GM23338 (cell line): ENCODE measurements at regions not wholly inside any gene's neighbourhood (a gene's known extent, or its start where the extent isn't known, plus 50 kb on each side); places are given as distances from the start of the nearest gene placed in this dataset.

Source experiments
- ATAC-seq: fragments of 200-7000 bp; cut with Tn5 transposase; 3 replicates; pipeline ENCODE4 v1.9.1; 2020
- DNase-seq: peaks from one replicate; pipeline ENCODE4 v3.0.0-alpha.2; 2015; ENCODE audit warnings: low spot score
- H2AFZ ChIP-seq: fragments of 200-600 bp; sonication (generic); 2 replicates; pipeline ENCODE4 v1.8.0; 2016; ENCODE audit warnings: antibody characterized with exemption, mild to moderate bottlenecking, moderate library complexity
- H3F3A ChIP-seq: fragments of 200-600 bp; sonication (generic); replicated peaks from 2 replicates; pipeline ENCODE4 v1.8.0; 2017; ENCODE audit warnings: antibody characterized with exemption, mixed run types, low read depth
- H3K27ac ChIP-seq: fragments of 200-600 bp; sonication (generic); 2 replicates; pipeline ENCODE4 v1.6.1; 2016; ENCODE audit warnings: low read depth
- H3K27me3 ChIP-seq: fragments of 200-600 bp; sonication (generic); 2 replicates; pipeline ENCODE4 v1.8.0; 2016; ENCODE audit warnings: mild to moderate bottlenecking, mixed run types, moderate library complexity; ENCODE audit not compliant: insufficient read depth
- H3K36me3 ChIP-seq: fragments of 200-600 bp; sonication (generic); 2 replicates; pipeline ENCODE4 v1.8.0; 2016; ENCODE audit warnings: mild to moderate bottlenecking; ENCODE audit not compliant: insufficient read depth
- H3K4me1 ChIP-seq: fragments of 200-600 bp; sonication (generic); 2 replicates; pipeline ENCODE4 v1.8.0; 2016; ENCODE audit warnings: mild to moderate bottlenecking, moderate library complexity; ENCODE audit not compliant: insufficient read depth
- H3K4me2 ChIP-seq: fragments of 200-600 bp; sonication (generic); 2 replicates; pipeline ENCODE4 v1.7.1; 2017; ENCODE audit warnings: mixed run types
- H3K4me3 ChIP-seq: fragments of 200-600 bp; sonication (generic); 2 replicates; pipeline ENCODE4 v1.6.1; 2016; ENCODE audit warnings: mixed run types
- H3K79me2 ChIP-seq: fragments of 200-600 bp; sonication (generic); replicated peaks from 2 replicates; pipeline ENCODE4 v1.8.0; 2017; ENCODE audit warnings: mild to moderate bottlenecking; ENCODE audit not compliant: insufficient read depth
- H3K9me2 ChIP-seq: fragments of 200-600 bp; sonication (generic); 2 replicates; pipeline ENCODE4 v1.8.0; 2017; ENCODE audit not compliant: insufficient read depth
- H4K20me1 ChIP-seq: fragments of 200-600 bp; sonication (generic); replicated peaks from 2 replicates; pipeline ENCODE4 v1.8.0; 2017; ENCODE audit warnings: mild to moderate bottlenecking; ENCODE audit not compliant: insufficient read depth
- H3K27ac Mint-ChIP-seq: 2 replicates; pipeline ENCODE4 v1.8.0; 2020; ENCODE audit warnings: inconsistent platforms, mild to moderate bottlenecking, moderate library complexity, mixed read lengths
- H3K27me3 Mint-ChIP-seq: 3 replicates; pipeline ENCODE4 v1.8.0; 2022; ENCODE audit warnings: low read depth, mild to moderate bottlenecking, moderate library complexity, mixed read lengths, inconsistent platforms; ENCODE audit not compliant: insufficient read depth, poor library complexity
- H3K36me3 Mint-ChIP-seq: 3 replicates; pipeline ENCODE4 v1.8.0; 2021; ENCODE audit warnings: low read depth, mild to moderate bottlenecking, inconsistent platforms, moderate library complexity, mixed read lengths
- H3K4me1 Mint-ChIP-seq: 3 replicates; pipeline ENCODE4 v1.8.0; 2020; ENCODE audit warnings: mild to moderate bottlenecking, inconsistent platforms, mixed read lengths
- H3K4me3 Mint-ChIP-seq: 3 replicates; pipeline ENCODE4 v1.8.0; 2021; ENCODE audit warnings: moderate library complexity, mild to moderate bottlenecking, inconsistent platforms, mixed read lengths
- H3K9me3 Mint-ChIP-seq: 3 replicates; pipeline ENCODE4 v1.8.0; 2020; ENCODE audit warnings: moderate library complexity, mild to moderate bottlenecking, inconsistent platforms, mixed read lengths
- CREB1 ChIP-seq: fragments of 250-450 bp; sonication (Bioruptor Pico); IDR thresholded peaks from 2 replicates; pipeline ENCODE4 v1.5.0; 2020; ENCODE audit warnings: low read depth, mild to moderate bottlenecking, moderate library complexity
- CTCF ChIP-seq, 2 experiments: fragments of 200-600 bp in 1 of 2; sonication (generic) in 1 of 2; conservative IDR thresholded peaks; 2 replicates each; pipeline versions ENCODE4 v1.5.1 to v1.6.1; 2016 to 2017; ENCODE audit warnings: antibody characterized with exemption in 2 of 2, low read depth in 2 of 2, mild to moderate bottlenecking in 2 of 2, moderate library complexity in 1 of 2
- ETS1 ChIP-seq: IDR thresholded peaks from 2 replicates; pipeline ENCODE4 v1.6.1; 2016; ENCODE audit warnings: antibody characterized with exemption
- EZH2 ChIP-seq: fragments of 200-600 bp; sonication (generic); IDR thresholded peaks from one replicate; pipeline ENCODE4 v1.8.0; 2017; ENCODE audit warnings: antibody characterized with exemption, mild to moderate bottlenecking, low read depth; ENCODE audit not compliant: unreplicated experiment
- EZH2phosphoT487 ChIP-seq: fragments of 200-600 bp; sonication (generic); IDR thresholded peaks from one replicate; pipeline ENCODE4 v1.8.1; 2018; ENCODE audit warnings: antibody characterized with exemption; ENCODE audit not compliant: unreplicated experiment
- JUNB ChIP-seq: IDR thresholded peaks from one replicate; pipeline ENCODE4 v1.6.1; 2016; ENCODE audit warnings: antibody characterized with exemption; ENCODE audit not compliant: unreplicated experiment
- NANOG ChIP-seq: IDR thresholded peaks from 2 replicates; pipeline ENCODE4 v1.6.1; 2016; ENCODE audit warnings: antibody characterized with exemption, borderline replicate concordance
- POLR2AphosphoS5 ChIP-seq: IDR thresholded peaks from 2 replicates; pipeline ENCODE4 v1.6.1; 2016; ENCODE audit warnings: antibody characterized with exemption, low read depth
- REST ChIP-seq: IDR thresholded peaks from one replicate; pipeline ENCODE4 v1.6.1; 2018; ENCODE audit warnings: antibody characterized with exemption; ENCODE audit not compliant: unreplicated experiment
- STAT1 ChIP-seq: IDR thresholded peaks from one replicate; pipeline ENCODE4 v1.6.1; 2016; ENCODE audit warnings: antibody characterized with exemption; ENCODE audit not compliant: unreplicated experiment
- ZNF114 ChIP-seq: fragments of 250-450 bp; sonication (Bioruptor Pico); IDR thresholded peaks from 2 replicates; pipeline ENCODE4 v1.5.0; 2020; ENCODE audit warnings: mild to moderate bottlenecking, moderate library complexity
- ZNF331 ChIP-seq: fragments of 250-450 bp; sonication (Bioruptor Pico); IDR thresholded peaks from 2 replicates; pipeline ENCODE4 v1.5.0; 2020; ENCODE audit warnings: low read depth, mild to moderate bottlenecking, moderate library complexity
- ZNF462 ChIP-seq: fragments of 250-450 bp; sonication (Bioruptor Pico); IDR thresholded peaks from 2 replicates; pipeline ENCODE4 v1.5.0; 2020; ENCODE audit warnings: mild to moderate bottlenecking, moderate library complexity

GRCh38 chr2:220147161-220148038, 520.0 kb downstream of the SLC4A3 start:
- DNase-seq (no peak), ATAC-seq (no peak)

More at GRCh38 chr2:220147161-220148038, 520.0 kb downstream of the SLC4A3 start:
- no peak overlapping the region for H2AFZ ChIP-seq
- TF ChIP-seq EZH2phosphoT487, result no peak
- no peak for TF ChIP-seq ETS1
- no peak for TF ChIP-seq JUNB
- no peak for TF ChIP-seq CREB1 (CRISPR knock-in tag)
- TF ChIP-seq ZNF462 (CRISPR knock-in tag), result no peak
- no peak for TF ChIP-seq CTCF (conservative IDR thresholded peaks at IDR 0.05; ENCODE audit: low read depth in 2 of 2)
- no peak for TF ChIP-seq EZH2
- no peak for TF ChIP-seq ZNF114 (CRISPR knock-in tag)
- no peak for TF ChIP-seq POLR2AphosphoS5
- TF ChIP-seq REST, result no peak
- no peak for TF ChIP-seq STAT1
- TF ChIP-seq NANOG, result no peak
- TF ChIP-seq ZNF331 (CRISPR knock-in tag), result no peak
- H3K36me3 ChIP-seq, result no peaks in the 10 kb centered on the region
- Mint-ChIP-seq H3K36me3 (no peaks in the 10 kb centered on the region), H3K9me3 (no peaks in the 10 kb centered on the region; the same call in 2 of the 3 replicates), H3K4me1 (no peaks in the 10 kb centered on the region), H3K4me3 (no peak overlapping the region), H3K27me3 (no peaks in the 10 kb centered on the region), H3K27ac (no peak overlapping the region)
- no peaks in the 10 kb centered on the region for H3K27me3 ChIP-seq
- no peaks in the 10 kb centered on the region for H3F3A ChIP-seq
- H3K4me1 ChIP-seq, result no peaks in the 10 kb centered on the region
- no peak overlapping the region for H3K27ac ChIP-seq
- no peaks in the 10 kb centered on the region for H4K20me1 ChIP-seq
- no peak overlapping the region for H3K4me3 ChIP-seq
- no peaks in the 10 kb centered on the region; the same call in 1 of the 2 replicates for H3K9me2 ChIP-seq
- no peaks in the 10 kb centered on the region for H3K79me2 ChIP-seq
- H3K4me2 ChIP-seq, result no peak overlapping the region
